ENCODE measurements at regions not wholly inside any gene's neighbourhood (a gene's known extent, or its start where the extent isn't known, plus 50 kb on each side); places are given as distances from the start of the nearest gene placed in this dataset.

GRCh38 chr11:97355230-97355629, 965.4 kb downstream of the JRKL start:
- H3K4me2 ChIP-seq (ENCODE audit: insufficient read depth, low read length), result no peak overlapping the region
- no peak for TF ChIP-seq SLC30A9 (CRISPR knock-in tag; IDR thresholded peaks at IDR 0.05)
- TF ChIP-seq DLX4 (CRISPR knock-in tag; IDR thresholded peaks at IDR 0.05), result no peak
- TF ChIP-seq SRSF1 (IDR thresholded peaks at IDR 0.05; ENCODE audit: low read depth, low read length), result no peak
- TF ChIP-seq ZNF347 (CRISPR knock-in tag; IDR thresholded peaks at IDR 0.05; ENCODE audit: low read depth), result no peak
- TF ChIP-seq VEZF1 (CRISPR knock-in tag; IDR thresholded peaks at IDR 0.05), result no peak
- no peak for TF ChIP-seq IFI16 (CRISPR knock-in tag; IDR thresholded peaks at IDR 0.05)
- TF ChIP-seq SNAPC5 (CRISPR knock-in tag; IDR thresholded peaks at IDR 0.05), result no peak
- no peak for TF ChIP-seq TRIM24 (IDR thresholded peaks at IDR 0.05)
- TF ChIP-seq ZZZ3 (IDR thresholded peaks at IDR 0.05), result no peak
- no peak for TF ChIP-seq ZNF699 (CRISPR knock-in tag; IDR thresholded peaks at IDR 0.05; ENCODE audit: insufficient replicate concordance)
- TF ChIP-seq ZNF76 (CRISPR knock-in tag; IDR thresholded peaks at IDR 0.05; ENCODE audit: borderline replicate concordance), result no peak
- no peaks in the 10 kb centered on the region for H3K79me2 ChIP-seq (ENCODE audit: control insufficient read depth, insufficient read depth, low read length)
- BruUV-seq (replicated peaks), result no TSS peak
- no peak overlapping the region for H3K4me3 ChIP-seq
- H3K27ac ChIP-seq (ENCODE audit: extremely low read depth, low read depth, low read length), result no peak overlapping the region
- H3K27me3 ChIP-seq (ENCODE audit: control insufficient read depth in 2 of 2, insufficient read depth in 2 of 2, low read length in 2 of 2), result no peaks in the 10 kb centered on the region
- DNase-seq (ENCODE audit: extremely low read depth in 1 of 4, low spot score in 3 of 4), result no peak
- ChIA-PET POLR2A (no interaction called here), CTCF (ENCODE audit: low intra/inter-chr PET ratio) (no interaction called here)
- H3K4me1 ChIP-seq (replicated peaks in 1 of 2; ENCODE audit: control insufficient read depth in 2 of 2, insufficient read depth in 2 of 2, low read length in 2 of 2), result no peaks in the 10 kb centered on the region
- H3K9ac ChIP-seq (ENCODE audit: insufficient read depth in 1 of 2, low read depth in 2 of 2, low read length in 2 of 2), result no peak overlapping the region
- H4K20me1 ChIP-seq (replicated peaks; ENCODE audit: control insufficient read depth, insufficient read depth, low read length), result no peaks in the 10 kb centered on the region
- FAIRE-seq, result no peak
- no peaks in the 10 kb centered on the region for H3K9me3 ChIP-seq (replicated peaks; ENCODE audit: control insufficient read depth, insufficient read depth, low read depth, low read length)
- ATAC-seq, result no peak
- no peaks in the 10 kb centered on the region for H3K9me1 ChIP-seq (ENCODE audit: control insufficient read depth, insufficient read depth, low read length)
- H2AFZ ChIP-seq (ENCODE audit: low read depth, low read length), result no peak overlapping the region
- intact Hi-C loops (cut with micrococcal nuclease) (no loop called here), in situ Hi-C loops (cut with MboI) (no loop called here)
- no peaks in the 10 kb centered on the region for H3K36me3 ChIP-seq (ENCODE audit: control insufficient read depth, insufficient read depth, low read length)

Measured in K562 (cell line).